Ishikawa (cell line): ENCODE measurements at regions not wholly inside any gene's neighbourhood (a gene's known extent, or its start where the extent isn't known, plus 50 kb on each side); places are given as distances from the start of the nearest gene placed in this dataset.

Experiments
- CEBPB ChIP-seq: IDR thresholded peaks from 2 replicates; pipeline ENCODE4 v1.6.1; 2012
- EP300 ChIP-seq: IDR thresholded peaks from 2 replicates; pipeline ENCODE4 v1.6.1; 2012; ENCODE audit warnings: borderline replicate concordance
- MAX ChIP-seq: IDR thresholded peaks from 2 replicates; pipeline ENCODE4 v1.6.1; 2012
- NFIC ChIP-seq: IDR thresholded peaks from 2 replicates; pipeline ENCODE4 v1.6.1; 2012
- RAD21 ChIP-seq: IDR thresholded peaks from 2 replicates; pipeline ENCODE4 v1.6.1; 2012; ENCODE audit warnings: low read depth
- REST ChIP-seq: IDR thresholded peaks from 2 replicates; pipeline ENCODE4 v1.6.1; 2012; ENCODE audit warnings: low read depth, mild to moderate bottlenecking
- TEAD4 ChIP-seq: IDR thresholded peaks from 2 replicates; pipeline ENCODE4 v1.6.1; 2012

- TF ChIP-seq TEAD4 (no peak), EP300 (no peak), REST (no peak), CEBPB (no peak), MAX (no peak), NFIC (no peak), RAD21 (no peak)
Measured at GRCh38 chr2:208977582-208977981, 446.3 kb upstream of the MAP2 start.
